Heart right ventricle (tissue), 16 donors: ENCODE measurements at regions not wholly inside any gene's neighbourhood (a gene's known extent, or its start where the extent isn't known, plus 50 kb on each side); places are given as distances from the start of the nearest gene placed in this dataset.

ENCODE experiments used
- ATAC-seq, 8 donors: fragments of 200-7000 bp; cut with Tn5 transposase; one replicate each; pipeline ENCODE4 v1.9.1; 2020; ENCODE audit warnings: mild to moderate bottlenecking in 8 of 8, moderate library complexity in 8 of 8, moderate number of reproducible peaks in 1 of 8
- DNase-seq, 2 donors: peaks; one replicate each; pipeline ENCODE4 v3.0.0-alpha.2; 2020
- H3K27ac ChIP-seq, 10 donors: fragments of 200-600 bp; sonication (generic) in 2 of 10; one replicate each; pipeline versions ENCODE4 v1.5.0 to v1.8.0; 2020 to 2022; ENCODE audit warnings: mild to moderate bottlenecking in 3 of 10
- H3K27me3 ChIP-seq, 7 donors: fragments of 200-600 bp; one replicate each; pipeline ENCODE4 v1.8.0; 2021 to 2022; ENCODE audit warnings: mild to moderate bottlenecking in 2 of 7
- H3K36me3 ChIP-seq, 9 donors: fragments of 200-600 bp; sonication (generic) in 1 of 9; one replicate each; pipeline versions ENCODE4 v1.5.0 to v1.8.0; 2020 to 2022; ENCODE audit warnings: mild to moderate bottlenecking in 2 of 9
- H3K4me1 ChIP-seq, 9 donors: fragments of 200-600 bp; sonication (generic) in 1 of 9; one replicate each; pipeline versions ENCODE4 v1.5.0 to v1.8.0; 2020 to 2022; ENCODE audit warnings: mild to moderate bottlenecking in 4 of 9
- H3K4me3 ChIP-seq, 10 donors: fragments of 200-600 bp; sonication (generic) in 2 of 10; one replicate each; pipeline versions ENCODE4 v1.5.0 to v1.8.0; 2020 to 2022; ENCODE audit warnings: mild to moderate bottlenecking in 7 of 10, moderate library complexity in 2 of 10
- H3K9me3 ChIP-seq, 11 donors: fragments of 200-600 bp in 10 of 11; sonication (generic) in 2 of 11; one replicate each; pipeline versions ENCODE4 v1.5.0 to v1.8.0; 2013 to 2022; ENCODE audit warnings: mild to moderate bottlenecking in 2 of 11, control low read depth in 1 of 11, moderate library complexity in 1 of 11
- CTCF ChIP-seq, 9 donors: fragments of 200-600 bp; sonication (generic) in 2 of 9; IDR thresholded peaks; one replicate each; pipeline versions ENCODE4 v1.5.0 to v1.8.0; 2021 to 2022; ENCODE audit warnings: antibody characterized with exemption in 9 of 9, mild to moderate bottlenecking in 5 of 9, moderate library complexity in 1 of 9
- WGBS, 2 donors: extraction: QIAGEN DNeasy Blood & Tissue Kit; methylation state at CpG; one replicate each; pipeline ENCODE4 v1.1.7; 2013; ENCODE audit warnings: inconsistent platforms in 1 of 2; 5-methylcytosine and 5-hydroxymethylcytosine counted together
- intact Hi-C, 10 donors: fragments of 100-400 bp; cut with DNase I; formaldehyde crosslinking; loops; one replicate each; pipeline versions ENCODE4 v1.11.1 to v1.14.2; 2022
- donor health status: Arrhythmogenic right ventricular cardiomyopathy.
- donor health status: ischemic (EF 13 %, LVEDD 7.1; RV severe dilation, severe dysfunction).
- donor health status: healthy with polysubstance abuse.
- donor health status: DM: no; HTN: yes; CAD: no.
- donor health status: DM: no; HTN: no; CAD: no.
- donor health status: ischemic (EF 25% LVEDD 6.9; RV normal size, moderate dysfunction).
- donor health status: ischemic (EF 25% LVEDD 5.7; RV mildly dilated, moderate dysfunction).
- donor health status: healthy.
- donor health status: DM: yes; HTN: yes; CAD: no.
- donor health status: Ischemic cardiomyopathy.
- donor health status: ischemic (EF 35%, LVEDD 5.7; RV mildly dilated, moderate dysfunction).
- donor health status: nonischemic (EF 11% LVEDD 7.7; RV severe dilation, severe dysfunction).
- donor health status: DM: yes; HTN: yes; CAD: no.
- donor health status: PGD.
- donor health status: ischemic (EF 29% LVEDD 5.4; RV normal size, mild dysfunction).
- donor health status: nonischemic (EF 23%, LVEDD 6.1; RV moderate dilation, normal function).

- TF ChIP-seq CTCF (IDR thresholded peaks at IDR 0.05), result no peak
- H3K27ac ChIP-seq, result no peak overlapping the region
Measured at GRCh38 chr18:30616414-30616813, 426.1 kb downstream of the DSC3 start.

GRCh38 chr18:30613467-30613801 lies 429.1 kb downstream of the DSC3 start:
- no peak overlapping the region for H3K27ac ChIP-seq
- intact Hi-C loops, result no loop called here
- no peak for TF ChIP-seq CTCF (IDR thresholded peaks at IDR 0.05)
- ATAC-seq, result no peak
- no peaks in the 10 kb centered on the region for H3K27me3 ChIP-seq
- no peak overlapping the region for H3K4me3 ChIP-seq
- no peaks in the 10 kb centered on the region for H3K4me1 ChIP-seq
- no peaks in the 10 kb centered on the region for H3K9me3 ChIP-seq
- DNase-seq, result no peak
- no peaks in the 10 kb centered on the region for H3K36me3 ChIP-seq
- 55 to 73% methylated on average over 2 of the region's 2 CpGs for WGBS, 2 donors

More at GRCh38 chr18:30616414-30616813, 426.1 kb downstream of the DSC3 start:
- H3K27me3 ChIP-seq, result no peaks in the 10 kb centered on the region
- 84 to 89% methylated on average over 6 of the region's 6 CpGs for WGBS, 2 donors
- no peaks in the 10 kb centered on the region for H3K4me1 ChIP-seq
- H3K4me3 ChIP-seq, result no peak overlapping the region
- intact Hi-C loops, result no loop called here
- H3K36me3 ChIP-seq, result no peaks in the 10 kb centered on the region
- no peak for DNase-seq
- no peaks in the 10 kb centered on the region for H3K9me3 ChIP-seq
- ATAC-seq, result no peak

DNA sequence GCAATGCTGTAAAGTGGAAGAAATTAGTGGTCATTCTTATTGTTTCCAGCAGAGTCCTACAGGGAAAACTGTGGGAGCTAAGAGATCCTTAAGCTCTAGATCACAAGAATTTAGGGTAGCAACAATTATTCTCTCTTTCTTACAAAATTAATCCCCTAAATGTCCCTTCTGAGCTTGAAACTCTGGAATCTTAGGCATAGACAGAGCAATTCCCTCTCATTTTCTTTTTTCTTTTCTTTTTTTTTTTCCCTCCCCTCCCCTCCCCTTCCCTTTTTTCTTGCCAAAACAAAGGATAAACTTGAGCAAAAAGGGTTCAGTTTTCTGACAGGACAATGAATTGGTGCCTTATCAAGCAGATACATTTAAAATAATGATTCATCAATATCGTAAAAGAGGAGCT lies 441.0 kb downstream of the DSC3 start:
- H3K27me3 ChIP-seq, result no peaks in the 10 kb centered on the region
- intact Hi-C loops, result no loop called here
- H3K4me1 ChIP-seq, result no peaks in the 10 kb centered on the region
- TF ChIP-seq CTCF (IDR thresholded peaks at IDR 0.05), result no peak
- ATAC-seq (no peak), DNase-seq (no peak)
- H3K9me3 ChIP-seq, result peaks cover 0 to 15% (median 0%) of the 10 kb centered on the region in 11 donors
- H3K36me3 ChIP-seq, result no peaks in the 10 kb centered on the region
- no peak overlapping the region for H3K27ac ChIP-seq
- no peak overlapping the region for H3K4me3 ChIP-seq
- 27 to 70% methylated on average over 1 of the region's 1 CpG for WGBS, 2 donors

DNA sequence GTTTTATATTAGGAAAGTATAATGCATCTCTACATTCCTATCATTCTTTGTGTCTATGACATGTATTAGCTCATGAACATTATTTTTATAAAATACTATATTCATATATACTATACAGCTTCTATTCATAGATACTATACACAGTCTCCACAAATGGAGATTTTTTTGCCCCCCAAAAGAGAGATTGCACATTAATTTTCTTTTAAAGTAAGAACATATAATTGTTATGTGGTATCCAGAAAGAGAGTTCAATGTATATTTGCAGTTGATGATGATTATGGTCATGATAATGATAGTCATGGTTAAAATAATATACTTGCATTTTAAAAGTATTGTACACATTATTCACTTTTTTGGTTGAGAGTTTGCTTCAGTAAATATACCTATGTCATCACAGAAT lies 445.3 kb downstream of the DSC3 start:
- Histone ChIP-seq H3K4me3 (no peak overlapping the region), H3K27me3 (no peaks in the 10 kb centered on the region), H3K36me3 (no peaks in the 10 kb centered on the region), H3K4me1 (no peaks in the 10 kb centered on the region), H3K9me3 (peaks cover 0 to 10% (median 0%) of the 10 kb centered on the region in 11 donors), H3K27ac (no peak overlapping the region)
- DNase-seq (no peak), ATAC-seq (no peak)
- intact Hi-C loops, result no loop called here
- no peak for TF ChIP-seq CTCF (IDR thresholded peaks at IDR 0.05)

- H3K27ac ChIP-seq, result no peak overlapping the region
- no peak for DNase-seq
- no peaks in the 10 kb centered on the region for H3K4me1 ChIP-seq
- no peak for TF ChIP-seq CTCF (IDR thresholded peaks at IDR 0.05)
- H3K36me3 ChIP-seq, result no peaks in the 10 kb centered on the region
- intact Hi-C loops, result no loop called here
- no peak for ATAC-seq
- H3K9me3 ChIP-seq, result peaks cover 0 to 10% (median 0%) of the 10 kb centered on the region in 11 donors
- H3K27me3 ChIP-seq, result no peaks in the 10 kb centered on the region
- no peak overlapping the region for H3K4me3 ChIP-seq
Measured at GRCh38 chr18:30596635-30597034, 445.9 kb downstream of the DSC3 start.
